ENCODE measurements at regions not wholly inside any gene's neighbourhood (a gene's known extent, or its start where the extent isn't known, plus 50 kb on each side); places are given as distances from the start of the nearest gene placed in this dataset.
"Not testable (repeated sequence)": the region's sequence is repeated elsewhere in the genome, so short reads cannot be mapped to it uniquely, and the experiment has no call there.

- TF ChIP-seq, protein P1, sequence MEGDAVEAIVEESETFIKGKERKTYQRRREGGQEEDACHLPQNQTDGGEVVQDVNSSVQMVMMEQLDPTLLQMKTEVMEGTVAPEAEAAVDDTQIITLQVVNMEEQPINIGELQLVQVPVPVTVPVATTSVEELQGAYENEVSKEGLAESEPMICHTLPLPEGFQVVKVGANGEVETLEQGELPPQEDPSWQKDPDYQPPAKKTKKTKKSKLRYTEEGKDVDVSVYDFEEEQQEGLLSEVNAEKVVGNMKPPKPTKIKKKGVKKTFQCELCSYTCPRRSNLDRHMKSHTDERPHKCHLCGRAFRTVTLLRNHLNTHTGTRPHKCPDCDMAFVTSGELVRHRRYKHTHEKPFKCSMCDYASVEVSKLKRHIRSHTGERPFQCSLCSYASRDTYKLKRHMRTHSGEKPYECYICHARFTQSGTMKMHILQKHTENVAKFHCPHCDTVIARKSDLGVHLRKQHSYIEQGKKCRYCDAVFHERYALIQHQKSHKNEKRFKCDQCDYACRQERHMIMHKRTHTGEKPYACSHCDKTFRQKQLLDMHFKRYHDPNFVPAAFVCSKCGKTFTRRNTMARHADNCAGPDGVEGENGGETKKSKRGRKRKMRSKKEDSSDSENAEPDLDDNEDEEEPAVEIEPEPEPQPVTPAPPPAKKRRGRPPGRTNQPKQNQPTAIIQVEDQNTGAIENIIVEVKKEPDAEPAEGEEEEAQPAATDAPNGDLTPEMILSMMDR (conservative IDR thresholded peaks at IDR 0.05; ENCODE audit: low read depth, low read length) = no peak
- DNase-seq (ENCODE audit: low read depth) = no peak
- no peak overlapping the region for H3K4me3 ChIP-seq (ENCODE audit: low read depth, low read length)
Measured at GRCh38 chr3:61460636-61461035, 100.7 kb upstream of the PTPRG start.

- TF ChIP-seq, protein P1 (conservative IDR thresholded peaks at IDR 0.05; ENCODE audit: low read depth, low read length) = no peak
- H3K4me3 ChIP-seq (ENCODE audit: low read depth, low read length) = no peak overlapping the region
- no peak for DNase-seq (ENCODE audit: low read depth)
Measured at GRCh38 chr3:61463191-61463590, 98.2 kb upstream of the PTPRG start.

DNA sequence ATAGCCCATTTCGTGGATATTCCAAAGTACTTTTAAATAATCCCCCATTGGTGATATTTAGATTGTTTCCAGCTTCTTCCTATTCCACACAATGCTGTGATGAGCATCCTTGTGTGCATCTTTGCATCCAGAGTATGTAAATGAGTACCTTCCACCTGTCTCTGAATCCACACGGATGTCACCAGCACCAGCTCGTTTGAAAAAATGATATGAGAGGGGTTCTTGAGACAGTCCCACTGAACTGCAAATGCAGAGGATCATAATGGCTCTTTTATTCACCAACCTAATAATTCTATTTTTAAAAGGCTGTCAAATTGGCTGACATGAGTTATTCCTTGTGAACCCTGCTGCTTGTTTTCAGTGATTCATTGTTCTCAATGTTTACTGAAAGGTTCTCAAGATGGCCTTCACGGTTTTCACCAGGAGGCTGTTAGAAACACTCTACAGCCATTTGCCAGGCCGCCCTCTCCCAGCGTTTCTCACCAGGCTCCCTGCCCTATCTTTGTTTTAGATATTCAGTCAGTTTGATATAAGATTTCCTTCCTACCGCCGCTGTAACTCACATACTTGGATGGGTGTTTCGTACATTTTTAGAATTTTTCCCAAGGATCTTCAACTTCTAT, 96.7 kb upstream of the PTPRG start:
- peak; percentile 34 for DNase-seq (ENCODE audit: low read depth)
- H3K4me3 ChIP-seq (ENCODE audit: low read depth, low read length) = no peak overlapping the region
- TF ChIP-seq, protein P1 (conservative IDR thresholded peaks at IDR 0.05; ENCODE audit: low read depth, low read length) = no peak

- DNase-seq (ENCODE audit: low read depth) = no peak
- TF ChIP-seq, protein P1 (conservative IDR thresholded peaks at IDR 0.05; ENCODE audit: low read depth, low read length) = no peak
- no peak overlapping the region for H3K4me3 ChIP-seq (ENCODE audit: low read depth, low read length)
Measured at GRCh38 chr3:61466357-61466756, 95.0 kb upstream of the PTPRG start.

DNA sequence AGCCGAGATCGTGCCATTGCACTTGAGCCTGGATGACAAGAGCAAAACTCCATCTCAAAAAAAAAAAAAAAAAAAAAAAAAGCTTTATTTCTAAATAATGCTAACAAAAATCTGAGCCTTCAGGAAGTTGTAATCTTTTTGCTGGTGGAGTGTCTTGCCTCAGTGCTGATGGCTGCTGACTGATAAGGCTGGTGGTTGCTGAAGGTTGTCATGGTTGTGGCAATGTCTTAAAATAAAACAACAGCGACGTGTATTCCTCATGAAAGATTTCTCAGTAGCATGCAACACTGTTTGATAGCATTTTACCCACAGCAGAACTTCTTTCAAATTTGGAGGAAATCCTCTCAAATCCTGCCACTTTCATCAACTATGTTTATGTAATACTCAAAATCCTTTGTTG, 77.4 kb upstream of the PTPRG start:
- no peak for DNase-seq (ENCODE audit: low read depth)
- H3K4me3 ChIP-seq (ENCODE audit: low read depth, low read length) = no peak overlapping the region
- TF ChIP-seq, protein P1 (conservative IDR thresholded peaks at IDR 0.05; ENCODE audit: low read depth, low read length) = no peak

GRCh38 chr3:61493339-61493738, 68.0 kb upstream of the PTPRG start:
- no peak overlapping the region for H3K4me3 ChIP-seq (ENCODE audit: low read depth, low read length)
- TF ChIP-seq, protein P1 (conservative IDR thresholded peaks at IDR 0.05; ENCODE audit: low read depth, low read length) = no peak
- DNase-seq (ENCODE audit: low read depth) = no peak

GRCh38 chr3:61494309-61494708, 67.1 kb upstream of the PTPRG start:
- not testable (repeated sequence) for DNase-seq (ENCODE audit: low read depth)

More at GRCh38 chr3:61494309-61494708, 67.1 kb upstream of the PTPRG start:
- not testable (repeated sequence) for H3K4me3 ChIP-seq (ENCODE audit: low read depth, low read length)
